ENCODE measurements at regions not wholly inside any gene's neighbourhood (a gene's known extent, or its start where the extent isn't known, plus 50 kb on each side); places are given as distances from the start of the nearest gene placed in this dataset.

DNA sequence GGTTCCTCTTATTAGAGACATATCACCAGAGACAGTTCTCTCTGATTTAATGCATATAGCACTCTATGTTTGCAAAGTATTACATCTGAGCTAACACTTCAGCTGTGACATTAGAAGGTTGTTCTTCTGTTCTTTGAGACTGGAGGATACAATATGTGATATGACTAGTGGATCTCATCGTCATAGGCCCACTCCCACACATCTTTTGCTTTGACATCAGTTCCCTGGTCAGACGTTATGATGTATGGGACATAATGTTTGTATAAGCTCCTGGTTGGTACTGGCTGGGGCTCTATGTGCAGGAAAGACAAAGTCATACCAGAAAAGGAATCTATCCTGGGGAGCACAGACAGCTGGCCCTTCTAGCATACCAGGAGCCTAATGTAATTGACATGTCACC lies 57.7 kb upstream of the MAML3 start:
- DNase-seq = no peak

DNA sequence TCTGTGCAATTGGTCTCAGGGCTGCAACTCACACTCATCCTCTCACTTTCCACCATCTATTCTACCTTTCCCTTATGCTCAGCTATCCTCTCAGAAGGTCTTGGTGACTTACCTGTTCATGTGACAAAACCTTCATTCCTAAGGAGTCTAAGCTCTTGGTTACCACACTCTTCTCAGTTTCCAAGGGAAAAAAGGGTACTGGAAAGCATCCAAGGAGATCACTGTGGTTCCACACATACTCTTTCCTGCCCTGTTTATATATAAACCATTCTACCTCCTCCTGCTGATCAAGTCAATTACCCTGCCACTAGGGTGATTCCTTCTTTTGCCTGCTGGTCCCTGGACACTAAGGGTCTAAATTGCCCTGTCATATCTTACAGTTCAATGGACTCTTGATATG lies 57.2 kb upstream of the MAML3 start:
- DNase-seq = no peak

DNA sequence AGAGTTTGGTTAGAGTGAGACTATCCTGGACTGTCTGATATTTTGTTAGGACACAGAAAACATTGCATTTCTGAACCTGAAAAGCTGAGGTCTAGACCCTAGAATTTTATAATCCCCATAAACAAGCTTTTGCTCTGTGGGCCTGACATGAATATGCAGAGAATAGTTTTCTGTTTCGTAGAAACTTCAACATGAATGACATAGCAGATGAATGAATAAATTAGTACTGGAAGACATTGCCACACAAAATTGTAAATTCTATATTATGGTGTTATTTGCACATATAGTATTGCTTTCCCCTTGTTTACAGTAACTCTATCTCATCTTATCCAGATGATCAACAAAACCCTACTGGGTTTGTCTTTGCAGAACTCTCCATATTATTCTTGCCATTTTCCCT lies 54.9 kb upstream of the MAML3 start:
- no peak for DNase-seq
